BJ (cell line): ENCODE measurements at regions not wholly inside any gene's neighbourhood (a gene's known extent, or its start where the extent isn't known, plus 50 kb on each side); places are given as distances from the start of the nearest gene placed in this dataset.

Experiments used
- CTCF ChIA-PET: fragments of 350-600 bp; formaldehyde crosslinking; extraction: SDS; loops from one replicate; lab custom pipeline; 2021; ENCODE audit warnings: antibody characterized with exemption, inconsistent platforms; lab: Yijun Ruan, JAX
- POLR2A ChIA-PET: fragments of 300-600 bp; sonication (Branson Sonifier 250); formaldehyde crosslinking; extraction: SDS; loops from one replicate; lab custom pipeline; 2021; ENCODE audit warnings: antibody characterized with exemption; lab: Charles Lee
- DNase-seq: peaks from one replicate; pipeline ENCODE4 v3.0.0-alpha.2; 2011; ENCODE audit warnings: low read depth
- H3K27me3 ChIP-seq: 2 replicates; pipeline ENCODE4 v1.6.0; 2011; ENCODE audit warnings: low read length; ENCODE audit not compliant: control insufficient read depth, insufficient read depth
- H3K36me3 ChIP-seq: 2 replicates; pipeline ENCODE4 v1.5.1; 2011; ENCODE audit warnings: low read length; ENCODE audit not compliant: control insufficient read depth, insufficient read depth
- H3K4me3 ChIP-seq: 2 replicates; pipeline ENCODE4 v1.5.1; 2011; ENCODE audit warnings: low read depth, mild to moderate bottlenecking, control low read depth, low read length
- CTCF ChIP-seq: IDR thresholded peaks from 2 replicates; pipeline ENCODE4 v1.5.1; 2011; ENCODE audit warnings: low read depth, mild to moderate bottlenecking, control low read depth, inconsistent platforms, low read length, moderate library complexity; ENCODE audit not compliant: insufficient read depth

GRCh38 chr10:64159910-64160872 lies 639.0 kb downstream of the REEP3 start:
- Histone ChIP-seq H3K36me3 (no peaks in the 10 kb centered on the region), H3K27me3 (no peaks in the 10 kb centered on the region), H3K4me3 (no peak overlapping the region)
- CTCF ChIA-PET: no interaction called here
- POLR2A ChIA-PET: no interaction called here
- no peak for DNase-seq
- no peak for TF ChIP-seq CTCF

DNA sequence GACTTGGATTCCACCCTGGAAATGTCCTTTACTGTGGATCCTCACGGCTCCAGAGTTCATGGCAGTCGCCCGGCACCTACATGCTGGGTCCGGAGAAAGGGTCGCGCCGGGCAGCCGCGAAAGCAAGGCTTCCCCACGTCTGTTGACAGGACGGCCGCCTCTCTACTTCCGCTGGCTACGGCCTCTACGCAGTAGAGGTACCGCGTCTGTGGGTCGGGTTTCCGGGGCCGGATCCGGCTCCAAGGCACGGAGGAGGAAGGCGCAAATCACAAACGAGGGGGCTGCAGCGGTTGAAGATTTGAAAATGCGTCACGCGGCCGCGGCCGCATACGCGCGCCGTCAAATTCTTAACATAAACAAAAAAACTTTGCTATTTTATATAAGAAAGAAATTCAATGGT lies 649.6 kb downstream of the REEP3 start:
- Histone ChIP-seq H3K4me3 (no peak overlapping the region), H3K27me3 (no peaks in the 10 kb centered on the region), H3K36me3 (no peaks in the 10 kb centered on the region)
- CTCF ChIA-PET: no interaction called here
- no peak for DNase-seq
- TF ChIP-seq CTCF: no peak
- POLR2A ChIA-PET: no interaction called here

- no peaks in the 10 kb centered on the region for H3K36me3 ChIP-seq
- ChIA-PET CTCF (no interaction called here), POLR2A (no interaction called here)
- no peak for TF ChIP-seq CTCF
- H3K27me3 ChIP-seq: no peaks in the 10 kb centered on the region
- no peak for DNase-seq
- H3K4me3 ChIP-seq: no peak overlapping the region
Measured at GRCh38 chr10:64173826-64174225, 652.6 kb downstream of the REEP3 start.

DNA sequence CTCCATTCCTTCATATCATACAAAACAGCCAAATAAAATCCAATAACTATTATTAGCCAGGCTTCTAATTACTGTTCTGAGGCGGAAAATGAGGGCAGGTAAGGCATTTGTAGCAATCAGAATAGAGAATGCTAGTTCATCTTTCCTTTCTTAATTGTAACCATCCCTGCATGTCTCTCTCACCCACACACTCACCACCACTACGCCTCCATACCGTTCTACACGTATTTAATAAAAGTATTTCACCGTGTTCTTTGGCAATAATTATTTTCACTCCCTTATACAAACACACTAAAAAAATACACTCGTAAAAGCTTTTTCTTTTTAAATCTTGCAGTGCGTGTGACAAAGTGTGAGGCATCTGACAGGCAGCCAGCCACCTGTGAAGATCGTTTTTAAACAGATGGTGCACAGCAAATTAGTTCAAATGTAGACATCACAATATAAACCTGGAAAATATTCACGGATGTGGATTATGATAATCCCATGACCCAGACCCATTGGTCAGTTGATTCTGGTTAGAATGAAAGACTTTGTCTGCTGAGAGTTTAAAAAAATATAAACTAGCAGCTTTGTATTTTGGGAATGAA lies 653.6 kb downstream of the REEP3 start:
- Histone ChIP-seq H3K27me3 (no peaks in the 10 kb centered on the region), H3K36me3 (no peaks in the 10 kb centered on the region), H3K4me3 (no peak overlapping the region)
- ChIA-PET CTCF (no interaction called here), POLR2A (no interaction called here)
- TF ChIP-seq CTCF: no peak
- DNase-seq: no peak

GRCh38 chr10:64175271-64175962 lies 654.2 kb downstream of the REEP3 start:
- CTCF ChIA-PET: no interaction called here
- no peak for DNase-seq
- Histone ChIP-seq H3K4me3 (no peak overlapping the region), H3K27me3 (no peaks in the 10 kb centered on the region), H3K36me3 (no peaks in the 10 kb centered on the region)
- no peak for TF ChIP-seq CTCF
- POLR2A ChIA-PET: no interaction called here
